Neural crest cell (in vitro differentiated cells): ENCODE measurements at regions not wholly inside any gene's neighbourhood (a gene's known extent, or its start where the extent isn't known, plus 50 kb on each side); places are given as distances from the start of the nearest gene placed in this dataset.
"Not testable (repeated sequence)": the region's sequence is repeated elsewhere in the genome, so short reads cannot be mapped to it uniquely, and the experiment has no call there.

Source experiments
- DNase-seq: peaks from one replicate; pipeline ENCODE4 v3.0.0; 2021; ENCODE audit warnings: low read depth, mixed read lengths, low spot score
- H3K27ac Mint-ChIP-seq: one replicate; pipeline ENCODE4 v1.8.0; 2021; ENCODE audit warnings: mild to moderate bottlenecking, mixed read lengths; ENCODE audit not compliant: unreplicated experiment
- H3K27me3 Mint-ChIP-seq: 2 replicates; pipeline ENCODE4 v1.8.0; 2021; ENCODE audit warnings: low read depth, mild to moderate bottlenecking, mixed read lengths
- H3K36me3 Mint-ChIP-seq: 2 replicates; pipeline ENCODE4 v1.8.0; 2021; ENCODE audit warnings: low read depth, mild to moderate bottlenecking, mixed read lengths
- H3K4me1 Mint-ChIP-seq: 2 replicates; pipeline ENCODE4 v1.8.0; 2021; ENCODE audit warnings: mixed read lengths
- H3K4me3 Mint-ChIP-seq: one replicate; pipeline ENCODE4 v1.8.0; 2021; ENCODE audit warnings: mild to moderate bottlenecking, mixed read lengths
- H3K9me3 Mint-ChIP-seq: 2 replicates; pipeline ENCODE4 v1.8.0; 2021; ENCODE audit warnings: mixed read lengths
- CTCF ChIP-seq: fragments of 200-600 bp; sonication (generic); conservative IDR thresholded peaks from 2 replicates; pipeline ENCODE4 v1.5.0; 2021; ENCODE audit warnings: antibody characterized with exemption, mild to moderate bottlenecking

GRCh38 chr4:165569031-165569430 is 190.2 kb downstream of the CPE start:
- peaks cover 10% of the 10 kb centered on the region for H3K9me3 Mint-ChIP-seq
- H3K4me1 Mint-ChIP-seq: no peaks in the 10 kb centered on the region
- DNase-seq: no peak
- peaks cover 4% of the 10 kb centered on the region for H3K27me3 Mint-ChIP-seq
- TF ChIP-seq CTCF: no peak
- no peaks in the 10 kb centered on the region for H3K36me3 Mint-ChIP-seq
- H3K27ac Mint-ChIP-seq: no peak overlapping the region
- no peak overlapping the region for H3K4me3 Mint-ChIP-seq

GRCh38 chr4:165571476-165571875 is 192.7 kb downstream of the CPE start:
- DNase-seq, H3K36me3 Mint-ChIP-seq, H3K27me3 Mint-ChIP-seq, H3K4me1 Mint-ChIP-seq, H3K4me3 Mint-ChIP-seq, H3K9me3 Mint-ChIP-seq, H3K27ac Mint-ChIP-seq: not testable (repeated sequence)

- no peak for TF ChIP-seq CTCF
- DNase-seq: no peak
- Mint-ChIP-seq H3K4me1 (no peaks in the 10 kb centered on the region), H3K27me3 (no peaks in the 10 kb centered on the region), H3K4me3 (no peak overlapping the region), H3K9me3 (peaks cover 3% of the 10 kb centered on the region), H3K27ac (no peak overlapping the region), H3K36me3 (no peaks in the 10 kb centered on the region)
These were observed 201.6 kb downstream of the CPE start for GRCh38 chr4:165580351-165580905.

GRCh38 chr4:165583341-165583740 is 204.5 kb downstream of the CPE start:
- no peak for TF ChIP-seq CTCF
- no peaks in the 10 kb centered on the region for H3K4me1 Mint-ChIP-seq
- H3K4me3 Mint-ChIP-seq: no peak overlapping the region
- no peaks in the 10 kb centered on the region for H3K36me3 Mint-ChIP-seq
- H3K9me3 Mint-ChIP-seq: peaks cover 3% of the 10 kb centered on the region
- DNase-seq: no peak
- no peak overlapping the region for H3K27ac Mint-ChIP-seq
- no peaks in the 10 kb centered on the region for H3K27me3 Mint-ChIP-seq

GRCh38 chr4:165584916-165585315 is 206.1 kb downstream of the CPE start:
- TF ChIP-seq CTCF: no peak
- no peaks in the 10 kb centered on the region for H3K4me1 Mint-ChIP-seq
- DNase-seq: no peak
- H3K36me3 Mint-ChIP-seq: no peaks in the 10 kb centered on the region
- H3K9me3 Mint-ChIP-seq: peaks cover 5% of the 10 kb centered on the region
- H3K4me3 Mint-ChIP-seq: no peak overlapping the region
- H3K27me3 Mint-ChIP-seq: no peaks in the 10 kb centered on the region
- no peak overlapping the region for H3K27ac Mint-ChIP-seq

GRCh38 chr4:165588534-165589315 is 209.9 kb downstream of the CPE start:
- H3K27ac Mint-ChIP-seq: no peak overlapping the region
- no peak for DNase-seq
- H3K9me3 Mint-ChIP-seq: peaks cover 4% of the 10 kb centered on the region
- no peaks in the 10 kb centered on the region for H3K4me1 Mint-ChIP-seq
- no peaks in the 10 kb centered on the region for H3K27me3 Mint-ChIP-seq
- no peaks in the 10 kb centered on the region for H3K36me3 Mint-ChIP-seq
- H3K4me3 Mint-ChIP-seq: no peak overlapping the region
- TF ChIP-seq CTCF: no peak
